HCT116 (cell line): ENCODE measurements at regions not wholly inside any gene's neighbourhood (a gene's known extent, or its start where the extent isn't known, plus 50 kb on each side); places are given as distances from the start of the nearest gene placed in this dataset.

Source experiments
- ATAC-seq: fragments of 200-7000 bp; cut with Tn5 transposase; 2 replicates; pipeline ENCODE4 v1.9.1; 2020; ENCODE audit warnings: mild to moderate bottlenecking, moderate library complexity
- BruUV-seq: library from RNA; stranded (reverse); fragments of 400-500 nt; replicated peaks from 2 replicates; lab custom pipeline; 2021; lab: Mats Ljungman, UMichigan
- CTCF ChIA-PET: fragments of 300-600 bp; sonication (Branson Sonifier 250); formaldehyde crosslinking; loops from one replicate; lab custom pipeline; 2021; ENCODE audit warnings: antibody characterized with exemption; lab: Charles Lee
- POLR2A ChIA-PET: fragments of 300-600, 350-600 bp; sonication (Branson Sonifier 250); formaldehyde crosslinking; loops from one replicate; lab custom pipeline; 2021; ENCODE audit warnings: antibody characterized with exemption; lab: Charles Lee
- RAD21 ChIA-PET, 2 experiments: fragments of 300-600 bp; sonication (Branson Sonifier 250); formaldehyde crosslinking; loops; one replicate each; lab custom pipeline; 2023; ENCODE audit warnings: low total read pairs in 2 of 2; ENCODE audit not compliant: uncharacterized antibody in 2 of 2, unreplicated experiment in 2 of 2, low non-redundant PET in 1 of 2; lab: Charles Lee
- DNase-seq: peaks from one replicate; pipeline ENCODE4 v3.0.0-alpha.2; 2010; ENCODE audit warnings: low read depth, low spot score
- H2AFZ ChIP-seq: fragments of 200-600 bp; shearing (Covaris generic), sonication (generic); 2 replicates; pipeline ENCODE4 v1.6.1; 2017; ENCODE audit warnings: low read depth, mixed run types, mixed read lengths, antibody characterized with exemption, low read length; ENCODE audit not compliant: poor library complexity, severe bottlenecking
- H3K27ac ChIP-seq: 2 replicates; pipeline ENCODE4 v1.5.1; 2012; ENCODE audit warnings: low read depth, low read length
- H3K27me3 ChIP-seq: fragments of 200-600 bp; sonication (generic); 2 replicates; pipeline ENCODE4 v1.6.1; 2016; ENCODE audit warnings: mixed run types, low read length, mixed read lengths; ENCODE audit not compliant: insufficient read depth
- H3K36me3 ChIP-seq, 2 experiments: fragments of 200-500 bp in 1 of 2; fragments of 200-600 bp in 1 of 2; sonication (Bioruptor generic) in 1 of 2; sonication (generic) in 1 of 2; 2 replicates each; pipeline versions ENCODE4 v1.5.1 to v1.6.1; 2014 to 2016; ENCODE audit warnings: low read length in 2 of 2, inconsistent platforms in 1 of 2, mixed read lengths in 1 of 2, mixed run types in 1 of 2; ENCODE audit not compliant: insufficient read depth in 2 of 2, control insufficient read depth in 1 of 2
- H3K4me1 ChIP-seq, 2 experiments: fragments of 200-600 bp in 1 of 2; sonication (generic) in 1 of 2; 2 replicates each; pipeline versions ENCODE4 v1.5.1 to v1.6.1; 2012 to 2017; ENCODE audit warnings: low read length in 2 of 2, inconsistent platforms in 1 of 2, mild to moderate bottlenecking in 1 of 2, mixed read lengths in 1 of 2, mixed run types in 1 of 2, moderate library complexity in 1 of 2; ENCODE audit not compliant: insufficient read depth in 2 of 2, control insufficient read depth in 1 of 2
- H3K4me2 ChIP-seq: fragments of 200-600 bp; sonication (generic); 2 replicates; pipeline ENCODE4 v1.6.1; 2017; ENCODE audit warnings: mixed run types, low read length, mixed read lengths
- H3K4me3 ChIP-seq, 2 experiments: fragments of 200-600 bp in 1 of 2; sonication (generic) in 1 of 2; replicated peaks in 1 of 2; 2 replicates each; pipeline ENCODE4 v1.5.1; 2011 to 2016; ENCODE audit warnings: low read length in 2 of 2, control low read depth in 1 of 2, low read depth in 1 of 2, mild to moderate bottlenecking in 1 of 2, mixed read lengths in 1 of 2, mixed run types in 1 of 2
- H3K79me2 ChIP-seq: fragments of 200-600 bp; sonication (generic); 2 replicates; pipeline ENCODE4 v1.6.1; 2017; ENCODE audit warnings: mild to moderate bottlenecking, mixed run types, low read length, moderate library complexity, mixed read lengths; ENCODE audit not compliant: insufficient read depth
- H3K9ac ChIP-seq: fragments of 200-600 bp; sonication (generic); 2 replicates; pipeline ENCODE4 v1.6.1; 2016; ENCODE audit warnings: low read length, mixed read lengths
- H3K9me2 ChIP-seq: fragments of 200-600 bp; sonication (generic), shearing (Covaris generic); 2 replicates; pipeline ENCODE4 v1.6.1; 2017; ENCODE audit warnings: mixed run types, mild to moderate bottlenecking, moderate library complexity; ENCODE audit not compliant: insufficient read depth
- H3K9me3 ChIP-seq, 2 experiments: fragments of 200-500 bp in 1 of 2; fragments of 200-600 bp in 1 of 2; sonication (Bioruptor generic) in 1 of 2; sonication (generic) in 1 of 2; 2 replicates each; pipeline ENCODE4 v1.6.1; 2014 to 2017; ENCODE audit warnings: low read length in 2 of 2, mixed read lengths in 2 of 2, inconsistent platforms in 1 of 2, low read depth in 1 of 2, mild to moderate bottlenecking in 1 of 2, mixed run types in 1 of 2, moderate library complexity in 1 of 2; ENCODE audit not compliant: control insufficient read depth in 1 of 2, insufficient read depth in 1 of 2
- H4K20me1 ChIP-seq: fragments of 200-600 bp; sonication (generic), shearing (Covaris generic); 2 replicates; pipeline ENCODE4 v1.6.1; 2017; ENCODE audit warnings: mixed run types, mild to moderate bottlenecking, moderate library complexity; ENCODE audit not compliant: insufficient read depth
- CBX3 ChIP-seq: IDR thresholded peaks from 2 replicates; pipeline ENCODE4 v1.6.1; 2012; ENCODE audit warnings: low read depth
- CEBPB ChIP-seq: IDR thresholded peaks from 2 replicates; pipeline ENCODE4 v1.6.1; 2012; ENCODE audit warnings: low read depth
- CTCF ChIP-seq, 3 experiments: fragments of 200-600 bp in 1 of 3; sonication (generic) in 1 of 3; IDR thresholded peaks in 2 of 3; conservative IDR thresholded peaks in 1 of 3; 2 replicates each; pipeline ENCODE4 v1.5.1; 2012 to 2017; ENCODE audit warnings: low read depth in 2 of 3, low read length in 2 of 3, antibody characterized with exemption in 1 of 3, borderline replicate concordance in 1 of 3, control low read depth in 1 of 3, mild to moderate bottlenecking in 1 of 3, mixed read lengths in 1 of 3, mixed run types in 1 of 3, moderate library complexity in 1 of 3; ENCODE audit not compliant: insufficient read depth in 1 of 3
- EGR1 ChIP-seq: IDR thresholded peaks from 2 replicates; pipeline ENCODE4 v1.6.1; 2012; ENCODE audit warnings: low read depth
- ELF1 ChIP-seq: IDR thresholded peaks from 2 replicates; pipeline ENCODE4 v1.6.1; 2012; ENCODE audit warnings: low read depth, borderline replicate concordance
- EZH2 ChIP-seq: fragments of 200-600 bp; sonication (generic); IDR thresholded peaks from 2 replicates; pipeline ENCODE4 v1.6.1; 2017; ENCODE audit warnings: antibody characterized with exemption, mixed run types
- EZH2phosphoT487 ChIP-seq: fragments of 200-600 bp; IDR thresholded peaks from 2 replicates; pipeline ENCODE4 v1.6.1; 2018; ENCODE audit warnings: antibody characterized with exemption, borderline replicate concordance
- FOSL1 ChIP-seq: IDR thresholded peaks from 2 replicates; pipeline ENCODE4 v1.6.1; 2012; ENCODE audit warnings: low read depth
- POLR2A ChIP-seq: IDR thresholded peaks from 2 replicates; pipeline ENCODE4 v1.7.0; 2011; ENCODE audit warnings: borderline replicate concordance; ENCODE audit not compliant: insufficient read depth, insufficient read length; ENCODE audit errors: extremely low read depth
- POLR2AphosphoS5 ChIP-seq: IDR thresholded peaks from 2 replicates; pipeline ENCODE4 v1.6.1; 2011; ENCODE audit warnings: mild to moderate bottlenecking, low read depth, low read length, moderate library complexity
- RAD21 ChIP-seq: IDR thresholded peaks from 2 replicates; pipeline ENCODE4 v1.6.1; 2012; ENCODE audit warnings: low read depth, mild to moderate bottlenecking
- SRF ChIP-seq: IDR thresholded peaks from 2 replicates; pipeline ENCODE4 v1.6.1; 2012; ENCODE audit warnings: low read depth
- TCF7L2 ChIP-seq: IDR thresholded peaks from 2 replicates; pipeline ENCODE4 v1.7.0; 2011; ENCODE audit warnings: borderline replicate concordance, inconsistent platforms; ENCODE audit not compliant: insufficient read depth, insufficient read length; ENCODE audit errors: extremely low read depth
- YY1 ChIP-seq: IDR thresholded peaks from 2 replicates; pipeline ENCODE4 v1.6.1; 2011; ENCODE audit warnings: low read length, low read depth, moderate library complexity, mild to moderate bottlenecking; ENCODE audit not compliant: insufficient replicate concordance; ENCODE audit errors: extremely low read depth
- ZNF274 ChIP-seq: fragments of 200-500 bp; sonication (Bioruptor generic); IDR thresholded peaks from 2 replicates; pipeline ENCODE4 v1.6.1; 2014; ENCODE audit warnings: mild to moderate bottlenecking, low read depth, low read length, inconsistent platforms
- intact Hi-C: fragments of 100-400 bp; cut with micrococcal nuclease; formaldehyde crosslinking; loops from 2 replicates; pipeline ENCODE4 v1.10.0; 2022
- TF ChIP-seq, protein P1 (sequence below): IDR thresholded peaks from 2 replicates; pipeline ENCODE4 v1.6.1; 2011; ENCODE audit warnings: mild to moderate bottlenecking, low read length, moderate library complexity; ENCODE audit not compliant: insufficient replicate concordance; ENCODE audit errors: extremely low read depth
- TF ChIP-seq, protein P2 (sequence below): IDR thresholded peaks from 2 replicates; pipeline ENCODE4 v1.6.1; 2012

- Histone ChIP-seq H3K4me3 (no peak overlapping the region), H3K4me2 (no peak overlapping the region), H3K27ac (no peak overlapping the region), H3K9ac (no peak overlapping the region), H2AFZ (no peak overlapping the region), H3K4me1 (no peaks in the 10 kb centered on the region), H3K27me3 (no peaks in the 10 kb centered on the region), H3K9me2 (no peaks in the 10 kb centered on the region), H3K36me3 (no peaks in the 10 kb centered on the region), H3K9me3 (no peaks in the 10 kb centered on the region), H3K79me2 (no peaks in the 10 kb centered on the region), H4K20me1 (no peaks in the 10 kb centered on the region)
- DNase-seq: no peak
- ChIA-PET CTCF (no interaction called here), POLR2A (no interaction called here), RAD21 (no interaction called here)
- intact Hi-C loops: no loop called here
- no peak for TF ChIP-seq SRF
- no peak for TF ChIP-seq ELF1
- TF ChIP-seq EZH2: no peak
- no peak for TF ChIP-seq CEBPB
- TF ChIP-seq, protein P1, sequence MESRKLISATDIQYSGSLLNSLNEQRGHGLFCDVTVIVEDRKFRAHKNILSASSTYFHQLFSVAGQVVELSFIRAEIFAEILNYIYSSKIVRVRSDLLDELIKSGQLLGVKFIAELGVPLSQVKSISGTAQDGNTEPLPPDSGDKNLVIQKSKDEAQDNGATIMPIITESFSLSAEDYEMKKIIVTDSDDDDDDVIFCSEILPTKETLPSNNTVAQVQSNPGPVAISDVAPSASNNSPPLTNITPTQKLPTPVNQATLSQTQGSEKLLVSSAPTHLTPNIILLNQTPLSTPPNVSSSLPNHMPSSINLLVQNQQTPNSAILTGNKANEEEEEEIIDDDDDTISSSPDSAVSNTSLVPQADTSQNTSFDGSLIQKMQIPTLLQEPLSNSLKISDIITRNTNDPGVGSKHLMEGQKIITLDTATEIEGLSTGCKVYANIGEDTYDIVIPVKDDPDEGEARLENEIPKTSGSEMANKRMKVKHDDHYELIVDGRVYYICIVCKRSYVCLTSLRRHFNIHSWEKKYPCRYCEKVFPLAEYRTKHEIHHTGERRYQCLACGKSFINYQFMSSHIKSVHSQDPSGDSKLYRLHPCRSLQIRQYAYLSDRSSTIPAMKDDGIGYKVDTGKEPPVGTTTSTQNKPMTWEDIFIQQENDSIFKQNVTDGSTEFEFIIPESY: no peak
- no peak for TF ChIP-seq EGR1
- no peak for TF ChIP-seq POLR2AphosphoS5
- no peak for ATAC-seq
- BruUV-seq: no TSS peak
Observed at GRCh38 chr2:52697690-52698089, 1069.9 kb upstream of the CHAC2 start.

- BruUV-seq: no TSS peak
- ATAC-seq (no peak), DNase-seq (no peak)
- no peaks in the 10 kb centered on the region for H3K9me2 ChIP-seq
- TF ChIP-seq ZNF274 (no peak), EZH2phosphoT487 (no peak), YY1 (no peak), CTCF (IDR thresholded peaks at IDR 0.05 in 2 of 3, conservative IDR thresholded peaks at IDR 0.05 in 1 of 3; ENCODE audit: borderline replicate concordance in 1 of 3, insufficient read depth in 1 of 3, low read depth in 2 of 3, low read length in 2 of 3) (no peak), FOSL1 (no peak), POLR2AphosphoS5 (no peak), CBX3 (no peak), SRF (no peak), CEBPB (no peak), RAD21 (no peak), POLR2A (no peak), TCF7L2 (no peak)
- TF ChIP-seq, protein P2, sequence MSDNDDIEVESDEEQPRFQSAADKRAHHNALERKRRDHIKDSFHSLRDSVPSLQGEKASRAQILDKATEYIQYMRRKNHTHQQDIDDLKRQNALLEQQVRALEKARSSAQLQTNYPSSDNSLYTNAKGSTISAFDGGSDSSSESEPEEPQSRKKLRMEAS: no peak
- H3K27me3 ChIP-seq: no peaks in the 10 kb centered on the region
- no peak overlapping the region for H3K9ac ChIP-seq
- H3K79me2 ChIP-seq: no peaks in the 10 kb centered on the region
- H3K36me3 ChIP-seq: no peaks in the 10 kb centered on the region
- intact Hi-C loops: no loop called here
- no peaks in the 10 kb centered on the region for H4K20me1 ChIP-seq
- no peak overlapping the region for H3K27ac ChIP-seq
- no peak overlapping the region for H3K4me3 ChIP-seq
- H2AFZ ChIP-seq: no peak overlapping the region
- CTCF ChIA-PET: no interaction called here
- no peaks in the 10 kb centered on the region for H3K4me1 ChIP-seq
- no peaks in the 10 kb centered on the region for H3K9me3 ChIP-seq
- POLR2A ChIA-PET: no interaction called here
- RAD21 ChIA-PET: no interaction called here
- no peak overlapping the region for H3K4me2 ChIP-seq
Observed at GRCh38 chr2:52695731-52696130, 1071.9 kb upstream of the CHAC2 start.
